Chondrocyte (in vitro differentiated cells): ENCODE measurements at regions not wholly inside any gene's neighbourhood (a gene's known extent, or its start where the extent isn't known, plus 50 kb on each side); places are given as distances from the start of the nearest gene placed in this dataset.

ENCODE experiments used
- DNase-seq: peaks from one replicate; pipeline ENCODE4 v3.0.0; 2021; ENCODE audit warnings: mixed read lengths, low spot score
- H3K27ac Mint-ChIP-seq: one replicate; pipeline ENCODE4 v1.8.0; 2021; ENCODE audit warnings: mild to moderate bottlenecking, moderate library complexity, mixed read lengths; ENCODE audit not compliant: unreplicated experiment
- H3K27me3 Mint-ChIP-seq: 2 replicates; pipeline ENCODE4 v1.8.0; 2021; ENCODE audit warnings: low read depth, mixed read lengths
- H3K36me3 Mint-ChIP-seq: 2 replicates; pipeline ENCODE4 v1.8.0; 2021; ENCODE audit warnings: low read depth, mixed read lengths
- H3K4me1 Mint-ChIP-seq: 2 replicates; pipeline ENCODE4 v1.8.0; 2021; ENCODE audit warnings: low read depth, mild to moderate bottlenecking, mixed read lengths
- H3K4me3 Mint-ChIP-seq: one replicate; pipeline ENCODE4 v1.8.0; 2021; ENCODE audit warnings: mild to moderate bottlenecking, moderate library complexity, mixed read lengths; ENCODE audit not compliant: unreplicated experiment
- H3K9me3 Mint-ChIP-seq: 2 replicates; pipeline ENCODE4 v1.8.0; 2021; ENCODE audit warnings: low read depth, mixed read lengths
- TF ChIP-seq, protein P1 (sequence below): fragments of 200-600 bp; sonication (generic); IDR thresholded peaks from 2 replicates; pipeline ENCODE4 v1.5.0; 2021; ENCODE audit warnings: antibody characterized with exemption, mild to moderate bottlenecking, moderate library complexity

DNA sequence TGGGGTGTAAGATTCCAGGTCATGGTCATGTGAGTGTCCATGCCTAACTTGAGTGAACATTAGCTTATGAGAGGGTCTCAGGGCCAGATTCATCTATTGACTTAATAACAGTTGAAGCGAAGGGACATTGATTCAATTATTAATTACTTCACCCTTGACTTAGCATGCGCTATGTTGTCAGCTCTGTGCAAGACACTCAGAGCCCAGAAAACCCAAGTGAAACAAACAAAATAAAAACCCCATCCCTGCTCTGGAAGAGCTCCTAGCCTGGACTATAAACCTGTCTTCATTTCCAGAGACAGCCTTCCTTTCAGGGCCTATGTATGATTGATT, 66.0 kb upstream of the TNS3 start:
- peaks cover 9% of the 10 kb centered on the region for H3K9me3 Mint-ChIP-seq
- peaks cover 10% of the 10 kb centered on the region for H3K36me3 Mint-ChIP-seq
- TF ChIP-seq, protein P1, sequence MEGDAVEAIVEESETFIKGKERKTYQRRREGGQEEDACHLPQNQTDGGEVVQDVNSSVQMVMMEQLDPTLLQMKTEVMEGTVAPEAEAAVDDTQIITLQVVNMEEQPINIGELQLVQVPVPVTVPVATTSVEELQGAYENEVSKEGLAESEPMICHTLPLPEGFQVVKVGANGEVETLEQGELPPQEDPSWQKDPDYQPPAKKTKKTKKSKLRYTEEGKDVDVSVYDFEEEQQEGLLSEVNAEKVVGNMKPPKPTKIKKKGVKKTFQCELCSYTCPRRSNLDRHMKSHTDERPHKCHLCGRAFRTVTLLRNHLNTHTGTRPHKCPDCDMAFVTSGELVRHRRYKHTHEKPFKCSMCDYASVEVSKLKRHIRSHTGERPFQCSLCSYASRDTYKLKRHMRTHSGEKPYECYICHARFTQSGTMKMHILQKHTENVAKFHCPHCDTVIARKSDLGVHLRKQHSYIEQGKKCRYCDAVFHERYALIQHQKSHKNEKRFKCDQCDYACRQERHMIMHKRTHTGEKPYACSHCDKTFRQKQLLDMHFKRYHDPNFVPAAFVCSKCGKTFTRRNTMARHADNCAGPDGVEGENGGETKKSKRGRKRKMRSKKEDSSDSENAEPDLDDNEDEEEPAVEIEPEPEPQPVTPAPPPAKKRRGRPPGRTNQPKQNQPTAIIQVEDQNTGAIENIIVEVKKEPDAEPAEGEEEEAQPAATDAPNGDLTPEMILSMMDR, result no peak
- peak overlapping the region; percentile 98 for H3K27ac Mint-ChIP-seq
- no peak for DNase-seq
- peaks cover 70% of the 10 kb centered on the region for H3K4me1 Mint-ChIP-seq
- H3K27me3 Mint-ChIP-seq, result no peaks in the 10 kb centered on the region
- no peak overlapping the region for H3K4me3 Mint-ChIP-seq

DNA sequence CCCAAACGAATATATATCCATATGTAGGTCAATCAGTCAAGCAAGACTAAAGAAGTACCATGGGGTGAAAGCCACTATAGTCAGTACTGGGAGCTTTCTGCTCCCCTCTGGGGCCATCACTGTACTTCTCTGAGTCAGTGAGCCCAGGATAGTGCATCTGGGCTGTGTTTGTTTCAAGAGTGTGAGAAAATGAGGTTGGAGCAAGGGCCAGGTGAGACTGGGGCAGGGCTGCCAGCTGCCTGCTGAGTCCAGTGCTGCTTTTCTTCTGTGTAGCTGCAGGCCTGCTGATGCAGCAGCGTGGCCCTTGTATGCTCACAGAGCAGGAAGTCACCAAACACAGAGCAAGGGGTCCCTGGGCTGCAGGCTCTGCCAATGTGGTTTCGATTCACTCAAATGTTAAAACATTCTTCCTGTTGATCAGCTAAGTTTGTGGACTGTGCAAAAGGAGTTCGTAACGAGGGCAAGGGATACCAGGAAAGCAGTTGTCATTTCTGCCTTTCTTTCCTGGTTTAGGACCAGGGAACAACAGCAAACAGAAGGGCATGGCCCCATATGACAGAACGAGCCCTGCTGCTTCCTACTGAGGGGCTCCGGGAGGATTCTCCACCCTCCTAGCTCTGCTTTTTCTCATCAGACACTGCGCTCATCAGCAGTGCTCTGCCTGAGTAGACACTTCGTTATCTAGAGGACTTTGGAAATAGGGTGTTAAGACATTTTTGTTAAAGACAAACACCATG, 65.4 kb upstream of the TNS3 start:
- H3K4me1 Mint-ChIP-seq, result peaks cover 66% of the 10 kb centered on the region
- no peak overlapping the region for H3K4me3 Mint-ChIP-seq
- TF ChIP-seq, protein P1, result no peak
- peaks cover 9% of the 10 kb centered on the region for H3K9me3 Mint-ChIP-seq
- peaks cover 10% of the 10 kb centered on the region for H3K36me3 Mint-ChIP-seq
- no peaks in the 10 kb centered on the region for H3K27me3 Mint-ChIP-seq
- H3K27ac Mint-ChIP-seq, result peak overlapping the region; percentile 98
- DNase-seq, result no peak

DNA sequence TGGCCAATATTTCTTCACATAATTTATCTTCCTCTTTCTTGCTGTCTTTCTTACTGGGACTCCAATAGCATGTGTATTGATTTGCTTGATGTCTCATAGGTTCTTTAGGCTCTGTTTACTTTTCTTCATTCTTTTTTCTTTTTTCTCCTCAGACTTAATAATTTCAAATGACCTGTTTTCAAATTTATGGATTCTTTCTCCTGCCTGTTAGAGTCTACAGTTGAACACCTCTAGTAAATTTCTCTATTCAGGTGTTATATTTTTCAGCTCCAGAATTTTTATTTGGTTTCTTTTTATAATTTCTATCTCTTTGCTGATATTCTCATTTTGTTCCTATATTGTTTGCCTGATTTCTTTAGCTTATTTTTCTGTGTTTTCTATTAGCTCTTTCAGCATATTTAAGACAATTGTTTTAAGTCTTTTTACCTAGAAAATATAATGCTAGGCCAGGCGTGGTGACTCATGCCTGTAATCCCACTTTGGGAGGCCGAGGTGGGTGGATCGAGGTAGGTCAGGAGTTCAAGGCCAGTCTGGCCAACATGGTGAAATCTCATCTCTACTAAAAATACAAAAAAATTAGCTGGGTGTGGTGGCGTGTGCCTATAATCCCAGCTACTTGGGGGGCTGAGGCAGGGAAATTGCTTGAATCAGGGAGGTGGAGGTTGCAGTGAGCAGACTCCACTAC, 61.9 kb upstream of the TNS3 start:
- H3K36me3 Mint-ChIP-seq, result peaks cover 10% of the 10 kb centered on the region

DNA sequence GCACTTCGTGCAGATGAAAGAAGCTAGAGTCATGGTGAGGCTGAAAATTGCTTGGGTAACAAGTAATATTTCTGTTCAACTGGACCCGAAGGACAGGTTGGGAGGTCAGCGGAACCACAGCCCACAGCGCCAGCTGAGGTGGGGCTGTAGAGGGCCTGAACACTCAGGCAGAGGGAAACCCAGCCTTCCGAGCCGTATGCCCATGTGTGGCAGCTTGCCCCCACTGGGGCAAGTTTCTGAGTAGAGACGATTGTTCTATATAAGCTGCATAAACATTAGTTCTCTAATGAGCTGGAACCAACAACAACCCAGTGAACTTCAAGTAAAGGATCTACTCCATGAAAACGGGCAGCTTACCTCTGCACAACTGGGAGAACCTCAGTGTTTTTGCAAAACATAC, 58.4 kb upstream of the TNS3 start:
- DNase-seq, result no peak
- TF ChIP-seq, protein P1, result no peak
- peaks cover 9% of the 10 kb centered on the region for H3K9me3 Mint-ChIP-seq
- H3K4me1 Mint-ChIP-seq, result peaks cover 81% of the 10 kb centered on the region
- H3K27ac Mint-ChIP-seq, result peak overlapping the region; percentile 92
- no peaks in the 10 kb centered on the region for H3K27me3 Mint-ChIP-seq
- no peak overlapping the region for H3K4me3 Mint-ChIP-seq
- peaks cover 10% of the 10 kb centered on the region for H3K36me3 Mint-ChIP-seq

More for the DNA sequence above, 61.9 kb upstream of the TNS3 start:
- H3K4me3 Mint-ChIP-seq, result no peak overlapping the region
- peak overlapping the region; percentile 78 for H3K27ac Mint-ChIP-seq
- H3K27me3 Mint-ChIP-seq, result no peaks in the 10 kb centered on the region
- TF ChIP-seq, protein P1, result no peak
- peaks cover 71% of the 10 kb centered on the region for H3K4me1 Mint-ChIP-seq
- DNase-seq, result no peak
- peaks cover 9% of the 10 kb centered on the region for H3K9me3 Mint-ChIP-seq

DNA sequence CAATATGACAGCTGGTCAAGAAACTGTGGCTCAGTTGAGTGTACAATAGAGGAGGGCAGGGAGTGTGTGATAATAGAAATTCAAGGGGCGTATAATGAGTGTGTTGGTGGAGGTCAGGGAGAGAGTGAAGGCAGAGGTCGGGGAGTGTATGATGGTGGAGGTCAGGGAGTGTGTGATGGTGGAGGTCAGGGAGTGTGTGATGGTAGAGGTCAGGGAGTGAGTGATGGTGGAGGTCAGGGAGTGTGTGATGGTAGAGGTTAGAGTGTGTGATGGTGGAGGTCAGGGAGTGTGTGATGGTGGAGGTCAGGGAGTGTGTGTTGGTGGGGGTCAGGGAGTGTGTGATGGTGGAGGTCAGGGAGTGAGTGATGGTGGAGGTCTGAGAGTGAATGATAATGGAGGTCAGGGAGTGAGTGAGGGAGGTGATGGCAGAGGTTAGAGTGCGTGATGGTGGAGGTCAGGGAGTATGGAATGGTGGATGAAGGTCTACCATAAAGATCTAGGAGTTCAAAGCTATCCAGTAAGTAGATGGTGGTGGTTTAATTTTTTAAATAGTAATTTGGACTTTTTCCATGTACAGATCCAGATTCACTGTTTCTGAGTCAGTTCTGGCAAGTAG, 57.7 kb upstream of the TNS3 start:
- TF ChIP-seq, protein P1, result no peak
- Mint-ChIP-seq H3K36me3 (peaks cover 5% of the 10 kb centered on the region), H3K9me3 (peaks cover 6% of the 10 kb centered on the region), H3K27me3 (no peaks in the 10 kb centered on the region), H3K27ac (peak overlapping the region; percentile 86), H3K4me3 (peak overlapping the region; percentile 6), H3K4me1 (peaks cover 82% of the 10 kb centered on the region)
- no peak for DNase-seq
